ENCODE measurements at regions not wholly inside any gene's neighbourhood (a gene's known extent, or its start where the extent isn't known, plus 50 kb on each side); places are given as distances from the start of the nearest gene placed in this dataset.
A peak's percentile ranks its signal among the peaks of the same experiment; 100 is the strongest.

- DNase-seq, result no peak
Observed at GRCh38 chr10:29035721-29036120, 253.1 kb upstream of the LYZL1 start.

- no peak for DNase-seq
Observed at GRCh38 chr10:29037348-29038113, 251.3 kb upstream of the LYZL1 start.

GRCh38 chr10:29039091-29039490 is 249.8 kb upstream of the LYZL1 start:
- no peak for DNase-seq

- no peak for DNase-seq
Observed at GRCh38 chr10:29039677-29040189, 249.1 kb upstream of the LYZL1 start.

- DNase-seq, result no peak
Observed at GRCh38 chr10:29041616-29042015, 247.3 kb upstream of the LYZL1 start.

- DNase-seq, result no peak
Observed at GRCh38 chr10:29048506-29048905, 240.4 kb upstream of the LYZL1 start.

GRCh38 chr10:29050081-29050480 is 238.8 kb upstream of the LYZL1 start:
- DNase-seq, result no peak

- DNase-seq, result no peak
Observed at GRCh38 chr10:29055101-29055500, 233.8 kb upstream of the LYZL1 start.

- no peak for DNase-seq
Observed at GRCh38 chr10:29056729-29057128, 232.1 kb upstream of the LYZL1 start.

GRCh38 chr10:29057822-29058331 is 231.0 kb upstream of the LYZL1 start:
- DNase-seq, result no peak

- DNase-seq, result no peak
Observed at GRCh38 chr10:29063806-29064644, 224.8 kb upstream of the LYZL1 start.

- no peak for DNase-seq
Observed at GRCh38 chr10:29064680-29065079, 224.2 kb upstream of the LYZL1 start.

GRCh38 chr10:29067161-29067560 is 221.7 kb upstream of the LYZL1 start:
- no peak for DNase-seq

- DNase-seq, result no peak
Observed at GRCh38 chr10:29067628-29068027, 221.2 kb upstream of the LYZL1 start.

- no peak for DNase-seq
Observed at GRCh38 chr10:29068302-29068701, 220.6 kb upstream of the LYZL1 start.

- no peak for DNase-seq
Observed at GRCh38 chr10:29068966-29069365, 219.9 kb upstream of the LYZL1 start.

- DNase-seq, result no peak
Observed at GRCh38 chr10:29069941-29070340, 218.9 kb upstream of the LYZL1 start.

GRCh38 chr10:29078919-29079318 is 210.0 kb upstream of the LYZL1 start:
- peak; percentile 71 for DNase-seq

- no peak for DNase-seq
Observed at GRCh38 chr10:29081231-29081630, 207.6 kb upstream of the LYZL1 start.

- DNase-seq, result no peak
Observed at GRCh38 chr10:29081951-29082685, 206.8 kb upstream of the LYZL1 start.

- no peak for DNase-seq
Observed at GRCh38 chr10:29083096-29083495, 205.8 kb upstream of the LYZL1 start.

GRCh38 chr10:29084681-29085307 is 204.1 kb upstream of the LYZL1 start:
- no peak for DNase-seq

GRCh38 chr10:29089091-29089490 is 199.8 kb upstream of the LYZL1 start:
- DNase-seq, result no peak
